ENCODE measurements at regions not wholly inside any gene's neighbourhood (a gene's known extent, or its start where the extent isn't known, plus 50 kb on each side); places are given as distances from the start of the nearest gene placed in this dataset.

- no peak for TF ChIP-seq FOXA1 (IDR thresholded peaks at IDR 0.05)
- TF ChIP-seq, protein P1, sequence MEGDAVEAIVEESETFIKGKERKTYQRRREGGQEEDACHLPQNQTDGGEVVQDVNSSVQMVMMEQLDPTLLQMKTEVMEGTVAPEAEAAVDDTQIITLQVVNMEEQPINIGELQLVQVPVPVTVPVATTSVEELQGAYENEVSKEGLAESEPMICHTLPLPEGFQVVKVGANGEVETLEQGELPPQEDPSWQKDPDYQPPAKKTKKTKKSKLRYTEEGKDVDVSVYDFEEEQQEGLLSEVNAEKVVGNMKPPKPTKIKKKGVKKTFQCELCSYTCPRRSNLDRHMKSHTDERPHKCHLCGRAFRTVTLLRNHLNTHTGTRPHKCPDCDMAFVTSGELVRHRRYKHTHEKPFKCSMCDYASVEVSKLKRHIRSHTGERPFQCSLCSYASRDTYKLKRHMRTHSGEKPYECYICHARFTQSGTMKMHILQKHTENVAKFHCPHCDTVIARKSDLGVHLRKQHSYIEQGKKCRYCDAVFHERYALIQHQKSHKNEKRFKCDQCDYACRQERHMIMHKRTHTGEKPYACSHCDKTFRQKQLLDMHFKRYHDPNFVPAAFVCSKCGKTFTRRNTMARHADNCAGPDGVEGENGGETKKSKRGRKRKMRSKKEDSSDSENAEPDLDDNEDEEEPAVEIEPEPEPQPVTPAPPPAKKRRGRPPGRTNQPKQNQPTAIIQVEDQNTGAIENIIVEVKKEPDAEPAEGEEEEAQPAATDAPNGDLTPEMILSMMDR (IDR thresholded peaks at IDR 0.05; ENCODE audit: low read depth, low read length, missing input control): no peak
- no peak for TF ChIP-seq RXRA (IDR thresholded peaks at IDR 0.05)
- TF ChIP-seq ATF3 (IDR thresholded peaks at IDR 0.05): no peak
These were observed 313.3 kb downstream of the SOX4 start for GRCh38 chr6:21906826-21907225.
